ENCODE measurements at regions not wholly inside any gene's neighbourhood (a gene's known extent, or its start where the extent isn't known, plus 50 kb on each side); places are given as distances from the start of the nearest gene placed in this dataset.

DNA sequence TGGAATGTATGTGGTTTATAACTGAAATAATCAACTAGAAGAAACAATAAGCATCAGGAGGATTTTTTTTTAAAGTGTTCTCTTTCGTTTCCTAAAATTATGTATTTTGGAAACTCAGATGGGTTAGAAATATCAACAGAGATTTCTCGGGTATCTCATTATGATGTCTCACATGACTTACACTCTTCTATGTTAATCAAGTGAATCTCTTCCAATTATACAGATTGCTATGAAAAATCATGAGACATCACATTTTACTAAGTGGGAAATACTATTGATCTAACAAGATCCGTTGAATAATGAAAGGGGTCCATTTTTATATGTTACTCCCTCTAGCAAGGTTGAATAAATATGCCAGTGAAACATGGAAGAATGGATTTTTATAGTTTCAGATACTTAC is 54.7 kb upstream of the NRIP1 start:
- TF ChIP-seq, protein P1, sequence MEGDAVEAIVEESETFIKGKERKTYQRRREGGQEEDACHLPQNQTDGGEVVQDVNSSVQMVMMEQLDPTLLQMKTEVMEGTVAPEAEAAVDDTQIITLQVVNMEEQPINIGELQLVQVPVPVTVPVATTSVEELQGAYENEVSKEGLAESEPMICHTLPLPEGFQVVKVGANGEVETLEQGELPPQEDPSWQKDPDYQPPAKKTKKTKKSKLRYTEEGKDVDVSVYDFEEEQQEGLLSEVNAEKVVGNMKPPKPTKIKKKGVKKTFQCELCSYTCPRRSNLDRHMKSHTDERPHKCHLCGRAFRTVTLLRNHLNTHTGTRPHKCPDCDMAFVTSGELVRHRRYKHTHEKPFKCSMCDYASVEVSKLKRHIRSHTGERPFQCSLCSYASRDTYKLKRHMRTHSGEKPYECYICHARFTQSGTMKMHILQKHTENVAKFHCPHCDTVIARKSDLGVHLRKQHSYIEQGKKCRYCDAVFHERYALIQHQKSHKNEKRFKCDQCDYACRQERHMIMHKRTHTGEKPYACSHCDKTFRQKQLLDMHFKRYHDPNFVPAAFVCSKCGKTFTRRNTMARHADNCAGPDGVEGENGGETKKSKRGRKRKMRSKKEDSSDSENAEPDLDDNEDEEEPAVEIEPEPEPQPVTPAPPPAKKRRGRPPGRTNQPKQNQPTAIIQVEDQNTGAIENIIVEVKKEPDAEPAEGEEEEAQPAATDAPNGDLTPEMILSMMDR (conservative IDR thresholded peaks at IDR 0.05): no peak
- H3K27ac ChIP-seq: no peak overlapping the region

DNA sequence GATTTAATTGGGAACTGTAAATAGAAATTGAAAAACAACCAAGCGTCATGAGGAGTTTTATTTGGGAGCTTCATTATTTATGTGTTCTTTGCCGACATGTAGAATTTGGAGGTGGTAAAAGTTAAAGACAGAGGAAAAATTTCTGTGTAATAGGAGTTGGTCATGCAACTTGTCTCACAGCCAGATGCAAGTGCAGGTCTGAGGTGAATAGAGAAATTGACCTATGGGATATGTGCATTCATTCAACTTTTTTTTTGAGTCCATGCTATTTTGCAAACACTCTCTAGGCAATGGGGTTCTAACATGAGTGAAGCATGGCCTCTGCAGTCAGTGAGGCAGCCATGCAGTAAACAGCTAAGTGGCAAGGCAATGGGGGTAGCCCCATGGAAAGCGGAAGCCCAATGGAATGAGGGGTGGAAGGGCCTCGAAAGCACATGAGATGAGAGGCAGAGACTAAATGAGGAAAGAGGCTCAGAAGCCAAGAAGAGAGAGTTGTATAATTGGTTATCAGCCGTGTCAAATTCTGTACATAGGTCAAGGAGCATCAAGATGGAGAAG is 56.4 kb upstream of the NRIP1 start:
- TF ChIP-seq, protein P1 (conservative IDR thresholded peaks at IDR 0.05): no peak
- H3K27ac ChIP-seq: no peak overlapping the region

DNA sequence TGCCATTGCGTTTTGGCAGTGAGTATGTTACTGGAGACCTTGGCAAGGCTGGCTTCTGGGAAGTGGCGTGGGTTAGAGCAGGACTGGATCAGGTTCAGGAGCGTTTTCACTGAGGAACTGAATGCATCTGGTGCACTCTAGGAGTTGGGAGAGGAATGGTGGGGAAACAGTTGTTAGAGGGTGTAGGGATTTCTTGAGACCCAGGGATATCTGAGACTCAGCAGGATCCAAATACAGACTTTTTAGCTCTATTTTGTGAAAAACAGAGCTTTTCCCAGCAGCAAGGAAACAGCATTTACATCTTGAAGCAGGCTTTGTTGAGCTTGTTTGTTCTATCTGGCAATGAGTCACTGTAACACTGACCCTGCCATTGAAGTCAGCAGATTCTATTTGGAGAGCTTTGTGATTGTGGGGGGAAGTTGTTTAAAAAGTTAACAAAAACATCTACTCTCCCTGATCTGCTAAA is 56.9 kb upstream of the NRIP1 start:
- H3K27ac ChIP-seq: no peak overlapping the region
- TF ChIP-seq, protein P1 (conservative IDR thresholded peaks at IDR 0.05): no peak

DNA sequence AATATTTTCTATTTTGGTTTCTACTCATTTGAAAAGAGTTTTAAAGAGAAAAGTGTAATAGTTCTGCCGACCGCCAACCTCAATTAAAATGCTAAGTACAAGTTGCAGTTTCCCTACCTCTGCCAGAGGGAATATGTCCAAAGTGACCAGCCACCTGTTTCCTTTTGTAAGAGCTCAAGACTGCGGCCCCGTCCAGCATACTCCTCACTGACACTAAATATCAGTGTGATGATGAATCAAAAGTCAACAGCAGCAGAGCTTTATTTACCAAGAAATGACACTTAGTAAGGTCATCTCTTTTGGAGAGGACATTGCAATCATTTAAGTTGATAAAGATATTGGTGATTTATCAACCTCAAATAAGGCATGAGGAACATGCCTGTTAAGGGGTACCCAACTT is 57.4 kb upstream of the NRIP1 start:
- TF ChIP-seq, protein P1 (conservative IDR thresholded peaks at IDR 0.05): no peak
- H3K27ac ChIP-seq: no peak overlapping the region

DNA sequence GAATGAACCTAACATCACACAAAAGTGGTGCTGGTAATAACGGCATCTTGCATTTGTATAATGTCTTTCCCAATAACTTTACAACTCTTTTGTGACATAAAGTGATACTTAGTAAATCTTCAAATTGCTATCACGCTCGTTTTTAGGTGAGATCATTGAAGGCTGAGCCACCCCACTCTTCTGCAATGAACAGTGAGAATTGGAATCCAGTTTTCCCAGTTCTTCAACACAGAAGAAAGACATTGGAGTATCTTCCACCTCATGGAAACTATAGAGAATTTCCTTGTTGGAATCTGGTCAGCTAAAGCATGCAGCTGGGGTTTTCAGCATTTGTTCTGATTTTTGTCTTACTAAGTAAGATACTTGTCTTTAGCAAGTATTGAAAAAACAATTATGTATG is 59.9 kb upstream of the NRIP1 start:
- TF ChIP-seq, protein P1 (conservative IDR thresholded peaks at IDR 0.05): no peak
- no peak overlapping the region for H3K27ac ChIP-seq

DNA sequence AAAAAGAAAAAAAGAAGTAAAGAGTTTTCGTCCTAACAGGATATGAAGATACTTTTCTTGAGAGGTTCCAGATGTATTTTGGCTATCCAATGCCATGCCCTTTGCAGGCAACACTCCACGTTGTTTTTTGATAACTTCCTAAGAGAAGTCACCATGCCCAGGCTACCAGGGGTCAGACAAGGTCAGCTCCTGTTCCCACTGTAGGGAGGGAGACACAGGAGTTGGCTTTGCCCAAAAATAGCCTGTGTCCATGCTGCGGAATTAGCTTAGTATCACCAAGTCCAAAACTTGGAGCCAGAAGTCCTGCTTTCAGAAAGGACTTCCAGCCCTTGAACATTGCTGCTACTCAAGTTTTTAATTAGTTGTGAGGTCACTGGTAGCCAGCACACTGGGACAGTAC is 62.1 kb upstream of the NRIP1 start:
- no peak overlapping the region for H3K27ac ChIP-seq
- TF ChIP-seq, protein P1 (conservative IDR thresholded peaks at IDR 0.05): no peak

DNA sequence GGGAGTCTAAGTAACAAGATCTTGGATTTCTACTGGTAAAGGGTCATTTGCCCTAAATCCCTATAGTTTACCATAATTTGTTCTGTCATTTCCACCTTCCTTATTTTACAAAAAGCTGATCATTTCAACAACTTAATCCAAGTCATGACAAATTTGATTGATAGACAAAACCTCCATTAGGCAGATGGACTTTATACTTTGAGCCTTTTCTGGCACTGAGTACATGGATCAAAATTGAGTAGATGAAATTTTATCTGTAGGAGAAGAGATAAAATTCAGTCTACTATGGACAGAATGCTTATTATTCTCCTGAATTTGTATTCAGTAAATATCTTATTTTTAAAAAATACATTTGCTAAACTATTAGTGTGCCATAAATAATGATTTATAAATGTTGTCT is 62.6 kb upstream of the NRIP1 start:
- TF ChIP-seq, protein P1 (conservative IDR thresholded peaks at IDR 0.05): no peak
- H3K27ac ChIP-seq: no peak overlapping the region

Measured in VCaP (cell line).